ENCODE measurements at regions not wholly inside any gene's neighbourhood (a gene's known extent, or its start where the extent isn't known, plus 50 kb on each side); places are given as distances from the start of the nearest gene placed in this dataset.
"Not testable (repeated sequence)": the region's sequence is repeated elsewhere in the genome, so short reads cannot be mapped to it uniquely, and the experiment has no call there.

DNA sequence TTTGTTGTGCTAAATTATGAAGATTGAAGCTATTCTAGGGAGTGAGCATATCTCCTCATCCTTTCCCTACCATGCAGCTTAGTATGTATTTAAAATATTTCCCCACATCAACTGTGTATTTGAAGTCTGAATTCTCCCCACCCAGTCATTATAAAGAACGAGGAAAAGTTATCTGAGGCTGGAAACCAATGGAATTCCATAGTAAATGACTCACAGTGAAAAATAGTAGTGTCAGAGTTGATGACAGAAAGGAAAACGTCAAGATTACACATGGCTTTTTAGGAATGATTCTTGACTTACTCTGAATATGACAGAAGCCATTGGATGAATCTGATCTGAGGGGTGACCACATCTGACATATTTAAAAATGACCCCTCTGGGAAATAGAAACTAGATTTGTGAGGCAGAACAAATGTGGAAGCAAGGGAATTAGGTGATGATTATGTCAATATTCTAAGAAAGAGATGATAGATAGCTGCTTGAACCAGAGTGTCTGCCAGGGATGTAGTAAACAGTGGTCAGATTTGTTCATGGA lies 1768.9 kb upstream of the CDH9 start:
- H3K36me3 ChIP-seq (ENCODE audit: insufficient read depth, low read length), result no peaks in the 10 kb centered on the region
- no peak for DNase-seq
- no peak overlapping the region for H2AFZ ChIP-seq (ENCODE audit: low read length)
- no peaks in the 10 kb centered on the region for H4K20me1 ChIP-seq (ENCODE audit: insufficient read depth, low read depth, low read length)
- no peaks in the 10 kb centered on the region for H3K9me2 ChIP-seq (replicated peaks; ENCODE audit: insufficient read depth, low read length)
- H3K4me3 ChIP-seq (ENCODE audit: low read length), result no peak overlapping the region
- H3K79me2 ChIP-seq (ENCODE audit: low read length), result no peaks in the 10 kb centered on the region
- H3K4me1 ChIP-seq (ENCODE audit: low read length), result no peaks in the 10 kb centered on the region
- no peak overlapping the region for H3K9ac ChIP-seq (ENCODE audit: low read length)
- no peak overlapping the region for H3K4me2 ChIP-seq (ENCODE audit: low read depth, low read length, poor library complexity, severe bottlenecking)
- H3K27me3 ChIP-seq (ENCODE audit: low read length), result no peaks in the 10 kb centered on the region
- H3K9me3 ChIP-seq (ENCODE audit: low read length), result no peaks in the 10 kb centered on the region; the same call in 1 of the 2 replicates
- no peak overlapping the region for H3K27ac ChIP-seq (ENCODE audit: low read length)

DNA sequence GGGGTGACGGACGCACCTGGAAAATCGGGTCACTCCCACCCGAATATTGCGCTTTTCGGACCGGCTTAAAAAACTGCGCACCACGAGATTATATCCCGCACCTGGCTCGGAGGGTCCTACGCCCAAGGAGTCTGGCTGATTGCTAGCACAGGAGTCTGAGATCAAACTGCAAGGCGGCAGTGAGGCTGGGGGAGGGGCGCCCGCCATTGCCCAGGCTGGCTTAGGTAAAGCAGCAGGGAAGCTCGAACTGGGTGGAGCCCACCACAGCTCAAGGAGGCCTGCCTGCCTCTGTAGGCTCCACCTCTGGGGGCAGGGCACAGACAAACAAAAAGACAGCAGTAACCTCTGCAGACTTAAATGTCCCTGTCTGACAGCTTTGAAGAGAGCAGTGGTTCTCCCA lies 1760.6 kb upstream of the CDH9 start:
- not testable (repeated sequence) for H3K36me3 ChIP-seq (ENCODE audit: insufficient read depth, low read length); H2AFZ ChIP-seq (ENCODE audit: low read length); H3K4me3 ChIP-seq (ENCODE audit: low read length); H3K4me2 ChIP-seq (ENCODE audit: low read depth, low read length, poor library complexity, severe bottlenecking); H3K27ac ChIP-seq (ENCODE audit: low read length); H4K20me1 ChIP-seq (ENCODE audit: insufficient read depth, low read depth, low read length); H3K9me3 ChIP-seq (ENCODE audit: low read length); H3K9ac ChIP-seq (ENCODE audit: low read length); H3K27me3 ChIP-seq (ENCODE audit: low read length); H3K9me2 ChIP-seq (replicated peaks; ENCODE audit: insufficient read depth, low read length); H3K79me2 ChIP-seq (ENCODE audit: low read length); DNase-seq; H3K4me1 ChIP-seq (ENCODE audit: low read length)

DNA sequence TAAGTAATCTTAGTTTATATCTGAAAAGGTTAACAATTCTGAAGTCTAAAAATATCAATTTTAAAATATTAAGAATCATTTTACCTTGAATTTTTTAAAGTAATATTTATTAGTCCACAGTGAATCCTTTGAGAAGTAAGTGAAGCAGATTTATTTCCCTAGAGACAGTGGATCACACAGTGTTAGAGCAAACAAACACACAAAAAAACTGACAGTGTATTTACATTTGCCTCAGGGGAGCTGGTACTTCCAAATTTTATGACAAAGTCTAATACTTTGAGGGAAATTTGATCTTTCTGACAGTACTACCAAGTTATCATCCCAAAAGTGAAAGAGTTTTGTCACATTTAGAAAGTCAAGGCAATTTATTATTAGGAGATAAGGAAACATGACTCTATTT lies 1750.6 kb upstream of the CDH9 start:
- H3K9ac ChIP-seq (ENCODE audit: low read length), result no peak overlapping the region
- no peak for DNase-seq

DNA sequence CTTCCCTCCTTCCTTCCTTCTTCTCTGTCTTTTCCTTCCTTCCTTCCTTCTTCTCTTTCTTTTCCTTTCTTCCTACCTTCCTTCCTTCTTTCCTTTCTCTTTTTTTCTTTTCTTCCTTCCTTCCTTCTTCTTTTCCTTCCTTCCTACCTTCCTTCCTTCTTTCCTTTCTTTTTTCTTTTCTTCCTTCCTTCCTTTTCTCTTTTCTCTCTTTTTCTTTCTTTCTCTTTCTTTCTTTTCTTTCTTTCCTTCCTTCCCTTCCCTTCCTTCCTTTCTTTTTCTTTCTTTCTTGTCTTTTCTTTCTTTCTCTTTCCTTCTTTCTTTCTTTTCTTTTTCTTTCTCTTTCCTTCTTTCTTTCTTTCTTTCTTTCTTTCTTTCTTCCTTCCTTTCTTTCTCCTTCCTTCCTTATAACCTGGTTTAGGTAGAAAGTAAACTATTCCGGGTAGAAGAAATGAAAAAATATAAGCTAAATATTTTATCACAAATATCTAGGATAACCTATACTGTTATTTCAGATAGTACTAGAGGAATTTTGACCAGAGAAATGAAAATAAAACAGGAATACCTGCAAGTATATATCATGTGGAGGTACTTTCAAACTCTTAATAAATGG lies 1741.8 kb upstream of the CDH9 start:
- no peak overlapping the region for H3K4me3 ChIP-seq (ENCODE audit: low read length)
- H3K4me2 ChIP-seq (ENCODE audit: low read depth, low read length, poor library complexity, severe bottlenecking), result no peak overlapping the region
- no peaks in the 10 kb centered on the region for H3K36me3 ChIP-seq (ENCODE audit: insufficient read depth, low read length)
- H3K27ac ChIP-seq (ENCODE audit: low read length), result no peak overlapping the region
- no peak for DNase-seq
- H2AFZ ChIP-seq (ENCODE audit: low read length), result no peak overlapping the region
- H3K9ac ChIP-seq (ENCODE audit: low read length), result no peak overlapping the region
- no peaks in the 10 kb centered on the region for H3K9me2 ChIP-seq (replicated peaks; ENCODE audit: insufficient read depth, low read length)
- H3K4me1 ChIP-seq (ENCODE audit: low read length), result no peaks in the 10 kb centered on the region
- no peaks in the 10 kb centered on the region for H4K20me1 ChIP-seq (ENCODE audit: insufficient read depth, low read depth, low read length)
- H3K9me3 ChIP-seq (ENCODE audit: low read length), result no peaks in the 10 kb centered on the region
- no peaks in the 10 kb centered on the region for H3K27me3 ChIP-seq (ENCODE audit: low read length)
- no peaks in the 10 kb centered on the region for H3K79me2 ChIP-seq (ENCODE audit: low read length)

More for the DNA sequence above, 1750.6 kb upstream of the CDH9 start:
- Histone ChIP-seq H3K36me3 (ENCODE audit: insufficient read depth, low read length) (no peaks in the 10 kb centered on the region), H3K9me2 (replicated peaks; ENCODE audit: insufficient read depth, low read length) (no peaks in the 10 kb centered on the region), H4K20me1 (ENCODE audit: insufficient read depth, low read depth, low read length) (no peaks in the 10 kb centered on the region), H3K9me3 (ENCODE audit: low read length) (no peaks in the 10 kb centered on the region), H3K4me3 (ENCODE audit: low read length) (no peak overlapping the region), H3K4me1 (ENCODE audit: low read length) (no peaks in the 10 kb centered on the region), H3K4me2 (ENCODE audit: low read depth, low read length, poor library complexity, severe bottlenecking) (no peak overlapping the region), H3K79me2 (ENCODE audit: low read length) (no peaks in the 10 kb centered on the region), H3K27me3 (ENCODE audit: low read length) (no peaks in the 10 kb centered on the region), H3K27ac (ENCODE audit: low read length) (no peak overlapping the region), H2AFZ (ENCODE audit: low read length) (no peak overlapping the region)

- Histone ChIP-seq H3K4me2 (ENCODE audit: low read depth, low read length, poor library complexity, severe bottlenecking) (no peak overlapping the region), H3K27ac (ENCODE audit: low read length) (no peak overlapping the region), H3K9me3 (ENCODE audit: low read length) (no peaks in the 10 kb centered on the region), H3K79me2 (ENCODE audit: low read length) (no peaks in the 10 kb centered on the region), H3K27me3 (ENCODE audit: low read length) (no peaks in the 10 kb centered on the region), H3K36me3 (ENCODE audit: insufficient read depth, low read length) (no peaks in the 10 kb centered on the region), H3K4me1 (ENCODE audit: low read length) (no peaks in the 10 kb centered on the region), H2AFZ (ENCODE audit: low read length) (no peak overlapping the region), H3K9ac (ENCODE audit: low read length) (no peak overlapping the region), H4K20me1 (ENCODE audit: insufficient read depth, low read depth, low read length) (no peaks in the 10 kb centered on the region), H3K4me3 (ENCODE audit: low read length) (no peak overlapping the region), H3K9me2 (replicated peaks; ENCODE audit: insufficient read depth, low read length) (no peaks in the 10 kb centered on the region)
- DNase-seq, result peak; percentile 39
Measured at GRCh38 chr5:28779161-28779754, 1740.9 kb upstream of the CDH9 start.

- Histone ChIP-seq H3K9ac (ENCODE audit: low read length) (no peak overlapping the region), H4K20me1 (ENCODE audit: insufficient read depth, low read depth, low read length) (no peaks in the 10 kb centered on the region)
Measured at GRCh38 chr5:28770307-28770706, 1731.9 kb upstream of the CDH9 start.

DNA sequence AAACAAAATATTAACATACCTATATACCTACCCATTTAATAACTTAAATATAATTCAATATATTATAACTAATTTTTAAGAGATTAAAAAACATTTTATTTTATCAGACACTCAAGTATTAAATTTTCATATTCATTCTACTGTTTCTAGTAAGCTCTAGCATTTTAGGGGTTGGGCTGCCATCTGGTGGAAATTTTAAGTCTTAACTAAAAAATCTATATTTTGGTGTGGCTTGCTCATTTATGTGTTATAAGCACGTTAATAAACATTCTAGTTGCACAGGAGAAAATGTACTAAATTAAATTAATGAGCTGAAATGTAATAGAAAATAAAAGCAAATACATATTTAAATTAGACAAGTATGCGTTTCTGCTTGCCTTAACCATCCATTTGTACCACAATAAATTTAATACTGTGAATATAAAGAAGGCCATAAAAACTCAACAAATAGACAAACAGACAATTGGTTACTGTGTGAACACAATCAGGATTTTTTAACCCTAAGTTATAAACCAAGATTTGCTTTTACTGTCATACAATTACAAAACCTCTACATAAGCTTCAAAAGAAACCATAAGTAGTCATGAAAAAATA lies 1728.3 kb upstream of the CDH9 start:
- Histone ChIP-seq H2AFZ (ENCODE audit: low read length) (no peak overlapping the region), H3K9ac (ENCODE audit: low read length) (no peak overlapping the region), H3K27me3 (ENCODE audit: low read length) (no peaks in the 10 kb centered on the region), H3K4me2 (ENCODE audit: low read depth, low read length, poor library complexity, severe bottlenecking) (no peak overlapping the region), H3K4me3 (ENCODE audit: low read length) (no peak overlapping the region), H4K20me1 (ENCODE audit: insufficient read depth, low read depth, low read length) (no peaks in the 10 kb centered on the region), H3K4me1 (ENCODE audit: low read length) (no peaks in the 10 kb centered on the region), H3K9me3 (ENCODE audit: low read length) (no peaks in the 10 kb centered on the region), H3K27ac (ENCODE audit: low read length) (no peak overlapping the region), H3K36me3 (ENCODE audit: insufficient read depth, low read length) (no peaks in the 10 kb centered on the region), H3K79me2 (ENCODE audit: low read length) (no peaks in the 10 kb centered on the region), H3K9me2 (replicated peaks; ENCODE audit: insufficient read depth, low read length) (no peaks in the 10 kb centered on the region)
- peak; percentile 84 for DNase-seq

More at GRCh38 chr5:28770307-28770706, 1731.9 kb upstream of the CDH9 start:
- Histone ChIP-seq H3K36me3 (ENCODE audit: insufficient read depth, low read length) (no peaks in the 10 kb centered on the region), H3K9me3 (ENCODE audit: low read length) (no peaks in the 10 kb centered on the region), H3K27me3 (ENCODE audit: low read length) (no peaks in the 10 kb centered on the region), H3K9me2 (replicated peaks; ENCODE audit: insufficient read depth, low read length) (no peaks in the 10 kb centered on the region), H2AFZ (ENCODE audit: low read length) (no peak overlapping the region), H3K79me2 (ENCODE audit: low read length) (no peaks in the 10 kb centered on the region), H3K4me3 (ENCODE audit: low read length) (no peak overlapping the region), H3K4me2 (ENCODE audit: low read depth, low read length, poor library complexity, severe bottlenecking) (no peak overlapping the region), H3K27ac (ENCODE audit: low read length) (no peak overlapping the region), H3K4me1 (ENCODE audit: low read length) (no peaks in the 10 kb centered on the region)
- DNase-seq, result no peak

GRCh38 chr5:28751396-28751795 lies 1713.0 kb upstream of the CDH9 start:
- no peak overlapping the region for H3K4me3 ChIP-seq (ENCODE audit: low read length)
- H3K9ac ChIP-seq (ENCODE audit: low read length), result no peak overlapping the region
- no peak for DNase-seq
- no peaks in the 10 kb centered on the region for H3K79me2 ChIP-seq (ENCODE audit: low read length)
- no peak overlapping the region for H3K27ac ChIP-seq (ENCODE audit: low read length)
- no peaks in the 10 kb centered on the region; the same call in 1 of the 2 replicates for H3K9me3 ChIP-seq (ENCODE audit: low read length)
- H3K36me3 ChIP-seq (ENCODE audit: insufficient read depth, low read length), result no peaks in the 10 kb centered on the region
- no peaks in the 10 kb centered on the region for H3K4me1 ChIP-seq (ENCODE audit: low read length)
- no peaks in the 10 kb centered on the region for H4K20me1 ChIP-seq (ENCODE audit: insufficient read depth, low read depth, low read length)
- H3K9me2 ChIP-seq (replicated peaks; ENCODE audit: insufficient read depth, low read length), result no peaks in the 10 kb centered on the region
- 0 out of 2 replicates have a peak overlapping the region, but pooled peaks have one; percentile 36 for H2AFZ ChIP-seq (ENCODE audit: low read length)
- no peak overlapping the region for H3K4me2 ChIP-seq (ENCODE audit: low read depth, low read length, poor library complexity, severe bottlenecking)
- H3K27me3 ChIP-seq (ENCODE audit: low read length), result no peaks in the 10 kb centered on the region

Measured in Karpas-422 (cell line).